Gastrocnemius medialis (tissue), 4 donors: ENCODE measurements at regions not wholly inside any gene's neighbourhood (a gene's known extent, or its start where the extent isn't known, plus 50 kb on each side); places are given as distances from the start of the nearest gene placed in this dataset.

ENCODE experiments used
- ATAC-seq, 2 donors: fragments of 150-250 bp; one replicate each; pipeline ENCODE4 v1.9.1; 2016
- DNase-seq, 2 donors: peaks; one replicate each; pipeline ENCODE4 v3.0.0-alpha.2; 2019
- H3K27ac ChIP-seq, 4 donors: fragments of 200-600 bp; sonication (generic); 1 replicate in 1 of 4; 2 replicates in 3 of 4; pipeline ENCODE4 v1.5.1; 2016 to 2018; ENCODE audit warnings: mild to moderate bottlenecking in 2 of 4, moderate library complexity in 1 of 4
- H3K27me3 ChIP-seq, 3 donors: fragments of 200-600 bp; sonication (generic) in 2 of 3; 1 replicate in 1 of 3; 2 replicates in 2 of 3; pipeline versions ENCODE4 v1.5.1 to v1.6.0; 2016 to 2019; ENCODE audit warnings: mild to moderate bottlenecking in 1 of 3, moderate library complexity in 1 of 3
- H3K36me3 ChIP-seq, 2 donors: fragments of 200-600 bp; sonication (generic) in 1 of 2; one replicate each; pipeline ENCODE4 v1.5.1; 2017 to 2018
- H3K4me1 ChIP-seq, 2 donors: fragments of 200-600 bp; sonication (generic) in 1 of 2; one replicate each; pipeline ENCODE4 v1.5.1; 2016 to 2017; ENCODE audit warnings: mild to moderate bottlenecking in 2 of 2
- H3K4me3 ChIP-seq, 4 donors: fragments of 200-600 bp; sonication (generic) in 3 of 4; 1 replicate in 1 of 4; 2 replicates in 3 of 4; pipeline ENCODE4 v1.5.1; 2016 to 2019; ENCODE audit warnings: mild to moderate bottlenecking in 2 of 4
- H3K9me3 ChIP-seq, 3 donors: fragments of 200-600 bp; sonication (generic) in 2 of 3; 1 replicate in 1 of 3; 2 replicates in 2 of 3; pipeline ENCODE4 v1.5.1; 2016 to 2019
- CTCF ChIP-seq, 5 experiments: fragments of 450-650 bp in 3 of 5; fragments of 200-600 bp in 2 of 5; sonication (generic) in 2 of 5; IDR thresholded peaks in 4 of 5; conservative IDR thresholded peaks in 1 of 5; 1 replicate in 4 of 5; 2 replicates in 1 of 5; pipeline ENCODE4 v1.5.1; 2016 to 2019; ENCODE audit warnings: antibody characterized with exemption in 5 of 5, mild to moderate bottlenecking in 3 of 5, moderate library complexity in 3 of 5
- POLR2A ChIP-seq, 2 donors: fragments of 450-650 bp; IDR thresholded peaks; one replicate each; pipeline ENCODE4 v1.6.1; 2017; ENCODE audit warnings: antibody characterized with exemption in 2 of 2, mild to moderate bottlenecking in 2 of 2, moderate library complexity in 2 of 2
- in situ Hi-C, 4 donors: fragments of 200-750 bp; cut with MboI; loops; one replicate each; pipeline versions ENCODE4 v1.15.0 to v1.8.0; 2017; ENCODE audit warnings: low sequenced_read_pairs in 4 of 4
- intact Hi-C: fragments of 100-400 bp; cut with DNase I; formaldehyde crosslinking; loops from one replicate; pipeline ENCODE4 v1.15.1; 2023; ENCODE audit warnings: low total_unique reads

- peaks cover 2 to 3% of the 10 kb centered on the region in 2 donors for H3K4me1 ChIP-seq
- DNase-seq (no peak), ATAC-seq (no peak)
- H3K9me3 ChIP-seq, result no peaks in the 10 kb centered on the region
- H3K4me3 ChIP-seq, result no peak overlapping the region
- intact Hi-C loops (no loop called here), in situ Hi-C loops (no loop called here)
- no peak overlapping the region for H3K27ac ChIP-seq
- TF ChIP-seq POLR2A (IDR thresholded peaks at IDR 0.05) (no peak), CTCF (IDR thresholded peaks at IDR 0.05 in 4 of 5, conservative IDR thresholded peaks at IDR 0.05 in 1 of 5) (no peak)
- no peaks in the 10 kb centered on the region for H3K27me3 ChIP-seq
- no peaks in the 10 kb centered on the region for H3K36me3 ChIP-seq
Observed at GRCh38 chr11:112617977-112618826, 343.0 kb upstream of the NCAM1 start.

- H3K27me3 ChIP-seq, result no peaks in the 10 kb centered on the region
- intact Hi-C loops, result no loop called here
- in situ Hi-C loops, result no loop called here
- no peaks in the 10 kb centered on the region for H3K4me1 ChIP-seq
- DNase-seq (no peak), ATAC-seq (no peak)
- no peaks in the 10 kb centered on the region for H3K36me3 ChIP-seq
- no peak overlapping the region for H3K4me3 ChIP-seq
- TF ChIP-seq CTCF (IDR thresholded peaks at IDR 0.05 in 4 of 5, conservative IDR thresholded peaks at IDR 0.05 in 1 of 5), result no peak
- H3K9me3 ChIP-seq, result no peaks in the 10 kb centered on the region
- no peak overlapping the region for H3K27ac ChIP-seq
Observed at GRCh38 chr11:112619106-112619505, 342.1 kb upstream of the NCAM1 start.

- ATAC-seq (no peak), DNase-seq (no peak)
- H3K27me3 ChIP-seq, result no peaks in the 10 kb centered on the region
- no peaks in the 10 kb centered on the region for H3K9me3 ChIP-seq
- no peak for TF ChIP-seq POLR2A (IDR thresholded peaks at IDR 0.05)
- TF ChIP-seq CTCF (IDR thresholded peaks at IDR 0.05 in 4 of 5, conservative IDR thresholded peaks at IDR 0.05 in 1 of 5), result no peak
- intact Hi-C loops, result no loop called here
- in situ Hi-C loops, result no loop called here
- no peaks in the 10 kb centered on the region for H3K4me1 ChIP-seq
- H3K36me3 ChIP-seq, result no peaks in the 10 kb centered on the region
- no peak overlapping the region for H3K27ac ChIP-seq
- no peak overlapping the region for H3K4me3 ChIP-seq
Observed at GRCh38 chr11:112620621-112621394, 340.4 kb upstream of the NCAM1 start.

- Histone ChIP-seq H3K27me3 (no peaks in the 10 kb centered on the region), H3K36me3 (no peaks in the 10 kb centered on the region), H3K27ac (no peak overlapping the region), H3K4me3 (no peak overlapping the region), H3K4me1 (no peaks in the 10 kb centered on the region), H3K9me3 (no peaks in the 10 kb centered on the region)
- in situ Hi-C loops, result no loop called here
- no peak for TF ChIP-seq POLR2A (IDR thresholded peaks at IDR 0.05)
- TF ChIP-seq CTCF (IDR thresholded peaks at IDR 0.05 in 4 of 5, conservative IDR thresholded peaks at IDR 0.05 in 1 of 5), result no peak
- DNase-seq, result no peak
- intact Hi-C loops, result no loop called here
- no peak for ATAC-seq
Observed at GRCh38 chr11:112623057-112623456, 338.2 kb upstream of the NCAM1 start.
